IPS-18c (cell line): ENCODE measurements at regions not wholly inside any gene's neighbourhood (a gene's known extent, or its start where the extent isn't known, plus 50 kb on each side); places are given as distances from the start of the nearest gene placed in this dataset.
"Not testable (repeated sequence)": the region's sequence is repeated elsewhere in the genome, so short reads cannot be mapped to it uniquely, and the experiment has no call there.

Experiments
- H3K4me3 ChIP-seq: 2 replicates; pipeline ENCODE4 v1.7.0; 2013; ENCODE audit warnings: low read depth, mild to moderate bottlenecking, low read length, moderate library complexity; ENCODE audit not compliant: insufficient read depth
- H3K9me3 ChIP-seq: one replicate; pipeline ENCODE4 v1.6.1; 2013; ENCODE audit warnings: mild to moderate bottlenecking, low read length, moderate library complexity; ENCODE audit not compliant: control insufficient read depth, insufficient read depth

DNA sequence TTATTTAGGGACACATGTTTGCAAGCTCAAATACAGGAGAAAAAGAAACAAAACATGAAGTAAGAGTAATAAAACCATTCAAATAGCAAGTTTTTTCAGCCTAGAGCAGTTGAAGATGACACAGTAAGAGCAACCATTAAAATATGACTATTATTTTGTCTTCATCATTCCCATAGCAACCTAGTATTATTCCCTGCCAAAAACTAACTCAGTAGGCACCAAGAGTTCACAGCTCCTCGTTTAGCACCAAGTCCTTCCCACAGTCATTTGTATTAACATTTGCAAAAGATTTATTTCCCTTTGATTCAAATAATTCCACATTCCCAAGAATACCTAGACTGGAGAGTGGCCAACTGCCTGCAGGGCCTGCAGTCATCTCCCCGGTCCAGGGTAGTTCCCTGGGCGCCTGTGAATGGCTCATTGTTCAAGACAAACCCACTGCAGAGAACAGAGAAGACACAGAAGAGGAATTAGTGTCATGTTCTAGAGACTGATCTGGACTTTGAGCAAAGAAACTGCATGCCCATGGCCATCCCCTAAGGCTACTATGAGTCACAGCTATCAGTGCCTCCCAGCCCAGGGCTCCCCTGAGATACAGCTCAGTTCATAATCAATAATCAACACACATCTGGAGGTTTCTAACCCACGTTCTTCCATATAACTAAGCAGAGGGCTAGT lies 139.1 kb upstream of the MAP3K1 start:
- Histone ChIP-seq H3K9me3 (peaks cover 2% of the 10 kb centered on the region), H3K4me3 (no peak overlapping the region)

DNA sequence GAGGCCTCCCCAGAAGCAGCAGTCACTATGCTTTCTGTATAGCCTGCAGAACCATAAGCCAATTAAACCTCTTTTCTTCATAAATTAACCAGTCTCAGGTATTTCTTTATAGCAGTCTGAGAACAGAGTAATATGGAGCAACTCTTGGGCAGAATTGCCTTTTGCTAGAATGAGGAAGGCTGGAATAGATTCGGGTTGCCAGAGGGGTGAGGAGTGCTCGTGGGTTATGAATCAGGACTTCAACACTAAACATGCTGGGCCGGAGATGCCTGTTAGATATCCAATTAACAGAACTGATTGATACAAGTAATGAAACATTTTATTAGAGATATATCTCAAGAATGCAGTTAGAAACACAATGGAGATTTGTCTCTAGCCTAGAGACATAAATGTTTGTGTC lies 140.9 kb upstream of the MAP3K1 start:
- Histone ChIP-seq H3K4me3 (no peak overlapping the region), H3K9me3 (peaks cover 2% of the 10 kb centered on the region)

DNA sequence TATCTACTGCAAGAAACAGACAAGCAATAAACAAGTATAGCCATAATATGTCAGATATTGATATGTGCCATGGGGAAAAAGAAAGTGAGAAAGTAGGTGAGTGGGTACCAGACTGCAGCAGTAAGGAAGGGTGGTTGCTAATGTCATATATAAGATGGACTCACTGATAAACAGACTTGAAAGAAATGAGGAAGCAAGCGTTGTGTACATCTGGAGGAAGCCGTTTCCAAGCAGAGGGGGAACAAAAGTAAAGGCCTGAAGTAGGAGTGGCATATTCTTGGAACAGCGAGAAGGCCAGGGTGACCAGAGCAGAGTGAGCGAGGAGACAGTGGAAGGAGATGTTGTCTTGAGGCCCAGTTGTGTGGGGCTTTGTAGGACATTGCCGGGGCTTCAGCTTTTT lies 142.2 kb upstream of the MAP3K1 start:
- Histone ChIP-seq H3K9me3 (peaks cover 2% of the 10 kb centered on the region), H3K4me3 (no peak overlapping the region)

DNA sequence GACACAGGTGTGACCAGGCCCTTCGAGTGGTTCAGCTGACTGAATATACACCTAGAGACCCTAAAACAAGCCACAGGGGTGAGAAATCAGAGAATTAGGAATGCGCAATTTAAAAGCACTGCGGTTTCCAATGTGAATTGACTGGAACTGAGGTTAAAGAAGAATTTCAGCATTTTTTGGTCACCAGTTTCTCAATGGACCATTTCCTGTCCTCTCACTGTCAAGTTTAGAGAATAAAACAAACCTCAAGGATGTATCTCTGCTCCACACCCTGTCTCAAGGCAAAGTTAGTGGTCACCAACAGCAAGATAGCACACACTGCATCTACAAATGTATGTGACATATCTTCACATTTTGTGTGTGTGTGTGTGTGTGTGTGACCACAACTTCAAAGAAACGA lies 143.8 kb upstream of the MAP3K1 start:
- peaks cover 2% of the 10 kb centered on the region for H3K9me3 ChIP-seq
- H3K4me3 ChIP-seq = no peak overlapping the region

DNA sequence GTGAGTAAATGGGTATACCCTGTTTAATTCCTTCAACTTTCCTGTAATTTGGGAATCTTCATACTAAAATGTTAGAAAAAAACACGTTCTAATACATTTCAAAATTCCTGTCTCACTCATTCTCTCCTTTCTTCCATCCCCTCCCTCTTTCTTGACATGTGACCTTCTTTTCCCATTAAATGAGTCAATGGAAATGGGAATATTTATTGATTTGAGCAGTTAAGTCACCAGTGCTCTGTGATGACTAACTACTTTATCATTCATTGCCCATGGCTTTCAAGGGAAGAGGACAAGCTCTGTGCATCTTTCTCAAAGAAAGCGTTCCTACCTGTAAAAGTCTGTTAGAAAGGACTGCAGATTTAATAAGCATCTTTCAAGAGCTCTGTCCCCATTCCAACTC lies 144.4 kb upstream of the MAP3K1 start:
- Histone ChIP-seq H3K4me3 (no peak overlapping the region), H3K9me3 (no peaks in the 10 kb centered on the region)

DNA sequence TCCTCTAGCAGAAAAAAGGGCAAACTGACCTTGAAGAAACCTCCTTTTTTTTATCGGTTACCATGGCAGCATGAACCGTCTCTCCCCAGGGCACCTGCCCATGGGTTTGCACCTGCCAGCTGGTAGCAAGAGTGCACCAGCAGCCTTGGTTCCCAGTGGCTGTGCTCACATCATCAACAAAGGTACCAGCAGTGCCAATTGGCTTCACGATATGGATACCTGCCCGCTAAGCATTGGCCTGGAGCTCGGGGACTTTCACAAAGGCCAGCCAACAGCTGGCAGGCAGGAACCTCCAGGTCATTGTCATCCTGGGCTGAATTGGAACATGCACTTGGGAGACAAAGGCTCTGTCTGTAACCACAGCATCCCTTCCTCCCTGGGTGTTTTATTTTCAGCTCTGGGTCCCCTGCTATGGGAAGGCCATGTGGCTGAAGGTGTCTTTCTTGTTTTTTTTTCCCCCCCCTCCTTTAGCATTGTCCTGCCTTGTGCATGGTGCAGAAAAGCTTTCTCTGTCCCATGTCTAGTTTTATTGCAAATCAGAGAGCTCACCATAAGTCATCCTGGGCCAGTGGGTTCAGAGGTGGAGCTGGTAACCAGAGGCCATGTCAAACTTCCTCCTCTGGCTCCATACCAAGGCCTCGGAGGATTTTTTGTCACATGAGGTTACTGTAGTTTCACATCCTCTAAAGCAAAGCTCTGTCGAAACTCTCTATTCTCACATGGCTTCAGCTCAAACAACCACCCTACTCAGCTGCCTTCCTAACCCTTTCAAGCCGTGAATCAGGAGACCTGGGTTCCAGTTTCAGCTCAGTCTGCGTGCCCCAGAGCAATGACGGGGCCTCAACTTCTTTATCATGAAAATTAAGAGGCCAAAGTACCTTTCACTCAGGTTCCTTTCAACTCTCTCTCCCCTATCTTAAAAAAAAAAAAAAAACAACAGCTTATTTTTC lies 145.5 kb upstream of the MAP3K1 start:
- Histone ChIP-seq H3K4me3 (no peak overlapping the region), H3K9me3 (no peaks in the 10 kb centered on the region)

DNA sequence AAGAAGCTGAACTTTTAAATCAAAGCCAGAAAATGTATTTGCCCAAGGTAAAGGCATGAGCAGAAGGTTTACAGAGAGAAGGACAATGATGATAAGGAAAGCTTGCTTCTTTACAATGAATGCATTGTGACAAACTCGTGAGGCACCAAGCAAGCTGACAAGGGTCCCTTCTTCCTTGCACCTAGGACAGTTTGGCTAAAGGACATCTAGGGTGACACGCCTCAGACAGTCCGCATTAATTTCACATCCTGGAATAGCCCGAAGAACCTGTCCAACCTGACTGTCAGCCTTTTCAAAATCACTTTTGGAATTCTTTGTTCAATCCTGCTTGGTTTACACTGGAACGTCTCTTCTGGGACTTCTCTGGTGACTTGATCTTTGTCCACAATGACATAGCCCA lies 146.4 kb upstream of the MAP3K1 start:
- Histone ChIP-seq H3K4me3 (no peak overlapping the region), H3K9me3 (no peaks in the 10 kb centered on the region)

DNA sequence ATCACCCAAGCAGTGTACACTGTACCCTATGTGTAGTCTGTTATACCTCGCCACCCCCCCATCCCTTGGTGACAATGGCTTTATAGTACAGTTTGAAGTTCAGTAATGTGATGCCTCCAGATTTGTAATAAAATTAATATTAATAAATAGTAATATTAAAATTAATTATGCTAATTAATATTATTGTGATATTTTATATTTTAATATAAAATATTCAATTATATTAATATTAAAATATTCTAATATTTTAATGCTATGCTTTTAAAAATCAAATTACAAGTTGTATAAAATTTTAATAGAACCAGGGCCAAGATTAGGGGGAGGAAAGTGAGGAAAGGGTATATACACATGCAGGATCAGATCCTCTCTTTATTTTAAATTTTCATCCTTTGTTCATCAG lies 147.7 kb upstream of the MAP3K1 start:
- Histone ChIP-seq H3K4me3 (no peak overlapping the region), H3K9me3 (no peaks in the 10 kb centered on the region)

DNA sequence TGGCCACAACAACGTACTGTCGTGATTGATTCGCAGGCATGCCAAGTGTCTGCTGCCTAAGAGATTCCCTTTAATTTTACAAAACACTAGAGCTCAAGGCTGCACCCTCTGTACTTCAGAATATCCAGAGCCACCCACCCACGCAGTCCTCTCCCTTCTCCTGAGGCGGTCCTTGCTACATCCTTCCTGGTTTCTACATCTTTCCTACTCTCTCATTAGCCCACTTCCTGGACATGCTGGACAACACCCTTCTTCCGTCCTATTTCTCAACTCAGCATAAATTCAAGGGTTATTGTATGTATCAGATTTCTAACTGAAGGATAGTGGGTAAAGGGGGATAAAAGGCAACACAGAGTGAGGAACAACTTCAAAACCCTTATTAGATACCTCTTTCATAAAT lies 148.4 kb upstream of the MAP3K1 start:
- Histone ChIP-seq H3K9me3 (no peaks in the 10 kb centered on the region), H3K4me3 (no peak overlapping the region)

DNA sequence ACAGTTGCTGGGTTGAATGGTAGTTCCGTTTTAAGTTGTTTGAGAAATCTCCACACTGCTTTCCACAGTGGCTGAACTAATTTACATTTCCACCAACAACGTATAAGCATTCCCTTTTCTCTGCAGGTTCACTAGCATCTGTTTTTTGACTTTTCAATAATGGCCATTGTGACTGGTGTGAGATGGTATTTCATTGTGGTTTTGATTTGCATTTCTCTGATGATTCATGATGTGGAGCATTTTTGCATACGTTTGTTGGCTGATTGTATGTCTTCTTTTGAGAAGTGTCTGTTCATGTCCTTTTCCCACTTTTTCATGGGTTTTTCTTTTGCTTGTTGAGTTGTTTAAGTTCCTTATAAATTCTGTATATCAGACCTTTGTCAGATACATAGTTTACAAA lies 150.2 kb upstream of the MAP3K1 start:
- not testable (repeated sequence) for H3K4me3 ChIP-seq, H3K9me3 ChIP-seq

DNA sequence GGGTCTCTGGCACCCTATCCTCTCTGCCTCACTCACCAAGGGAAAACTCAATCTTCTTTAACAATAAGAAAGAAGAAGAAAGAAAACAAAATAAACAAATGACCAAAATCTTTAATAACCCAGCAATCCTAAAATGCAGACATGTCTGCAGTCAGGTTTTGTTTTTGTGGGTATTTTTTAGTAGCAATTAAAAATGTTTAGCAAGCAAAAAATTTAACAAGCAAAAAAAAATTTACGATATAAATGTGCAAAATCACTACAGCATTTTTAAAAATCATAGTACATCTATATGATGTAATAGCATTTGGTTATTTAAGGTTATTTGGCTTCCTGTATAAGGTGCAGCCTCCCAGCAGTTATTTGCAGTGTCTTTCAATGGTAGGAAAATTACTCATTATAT lies 151.3 kb upstream of the MAP3K1 start:
- no peaks in the 10 kb centered on the region for H3K9me3 ChIP-seq
- H3K4me3 ChIP-seq = no peak overlapping the region

DNA sequence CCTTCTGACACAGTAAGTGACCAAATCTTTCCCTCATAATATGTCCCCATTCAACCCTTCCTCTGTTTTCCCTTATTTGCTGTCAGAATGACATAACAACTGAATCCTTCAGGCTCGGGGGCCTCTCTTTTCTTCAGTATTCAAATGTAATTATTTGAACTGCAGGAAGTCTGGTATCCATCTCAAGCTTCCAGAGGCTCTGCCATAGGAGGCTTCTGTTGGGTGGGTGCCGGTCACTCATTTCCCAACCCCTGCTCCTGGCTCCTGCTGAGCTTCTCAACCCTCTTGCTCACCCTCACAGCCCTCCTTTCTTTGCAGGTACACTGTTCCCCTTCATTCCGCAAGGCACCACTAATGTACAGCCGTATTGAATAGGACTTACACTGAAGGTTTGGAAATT lies 151.8 kb upstream of the MAP3K1 start:
- no peaks in the 10 kb centered on the region for H3K9me3 ChIP-seq
- no peak overlapping the region for H3K4me3 ChIP-seq

DNA sequence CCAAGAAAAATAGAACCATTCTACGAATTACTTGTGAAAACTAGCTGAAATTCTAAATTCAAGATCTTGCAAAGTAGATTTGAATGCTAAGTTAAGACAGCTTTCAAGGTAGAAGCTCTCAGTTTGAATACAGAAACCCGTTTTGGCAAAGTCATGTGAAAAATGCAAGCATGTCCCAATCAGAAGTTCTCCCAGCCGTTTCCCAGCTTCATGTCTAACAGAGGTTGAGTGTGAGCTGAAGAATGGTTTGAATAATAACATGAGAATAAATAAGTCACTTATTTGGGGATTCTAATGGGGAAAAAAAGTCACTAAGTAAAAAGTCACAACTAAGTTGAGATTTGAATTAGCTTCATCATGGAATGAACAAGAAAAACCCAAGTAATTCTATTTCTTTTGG lies 152.5 kb upstream of the MAP3K1 start:
- no peaks in the 10 kb centered on the region for H3K9me3 ChIP-seq
- H3K4me3 ChIP-seq = no peak overlapping the region

DNA sequence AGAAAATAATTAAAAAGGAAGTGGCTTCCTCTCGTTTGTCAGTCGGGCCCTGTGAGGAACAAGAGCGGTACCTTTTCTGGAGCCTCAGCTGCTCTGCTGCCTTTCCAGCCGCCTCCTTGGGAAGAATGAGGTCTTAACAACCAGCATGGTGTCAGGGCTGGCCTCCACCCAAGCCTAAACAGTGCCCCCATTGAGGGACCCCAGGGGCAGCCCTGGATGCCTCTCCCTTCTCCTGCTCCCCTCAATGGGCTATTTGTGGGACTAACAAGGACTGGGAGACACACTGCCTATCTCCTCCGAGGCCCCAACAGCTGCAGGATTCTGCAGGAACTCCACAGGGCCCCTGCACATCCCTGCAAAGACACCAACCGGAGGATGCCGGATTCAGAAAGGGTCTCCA lies 155.4 kb upstream of the MAP3K1 start:
- Histone ChIP-seq H3K4me3 (no peak overlapping the region), H3K9me3 (peaks cover 5% of the 10 kb centered on the region)

DNA sequence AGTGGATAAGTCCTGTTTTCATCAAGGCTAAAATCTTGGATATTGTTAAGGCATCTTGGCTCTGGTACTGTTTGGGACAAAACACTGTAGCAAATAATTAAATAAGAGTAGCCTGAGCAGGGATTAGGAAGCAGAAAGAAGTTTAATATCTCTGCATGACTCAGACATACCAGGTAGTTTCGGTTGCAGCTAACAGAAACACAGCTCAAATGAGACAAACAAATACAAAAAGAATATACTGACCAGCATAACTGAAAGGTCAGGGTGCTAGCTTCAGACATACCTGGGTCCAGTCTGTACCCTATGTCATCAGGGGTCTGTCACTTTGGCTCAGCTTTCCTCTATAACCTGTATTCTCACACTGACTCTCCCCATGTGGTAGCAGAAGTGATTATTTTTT lies 156.4 kb upstream of the MAP3K1 start:
- Histone ChIP-seq H3K4me3 (no peak overlapping the region), H3K9me3 (peaks cover 5% of the 10 kb centered on the region)

DNA sequence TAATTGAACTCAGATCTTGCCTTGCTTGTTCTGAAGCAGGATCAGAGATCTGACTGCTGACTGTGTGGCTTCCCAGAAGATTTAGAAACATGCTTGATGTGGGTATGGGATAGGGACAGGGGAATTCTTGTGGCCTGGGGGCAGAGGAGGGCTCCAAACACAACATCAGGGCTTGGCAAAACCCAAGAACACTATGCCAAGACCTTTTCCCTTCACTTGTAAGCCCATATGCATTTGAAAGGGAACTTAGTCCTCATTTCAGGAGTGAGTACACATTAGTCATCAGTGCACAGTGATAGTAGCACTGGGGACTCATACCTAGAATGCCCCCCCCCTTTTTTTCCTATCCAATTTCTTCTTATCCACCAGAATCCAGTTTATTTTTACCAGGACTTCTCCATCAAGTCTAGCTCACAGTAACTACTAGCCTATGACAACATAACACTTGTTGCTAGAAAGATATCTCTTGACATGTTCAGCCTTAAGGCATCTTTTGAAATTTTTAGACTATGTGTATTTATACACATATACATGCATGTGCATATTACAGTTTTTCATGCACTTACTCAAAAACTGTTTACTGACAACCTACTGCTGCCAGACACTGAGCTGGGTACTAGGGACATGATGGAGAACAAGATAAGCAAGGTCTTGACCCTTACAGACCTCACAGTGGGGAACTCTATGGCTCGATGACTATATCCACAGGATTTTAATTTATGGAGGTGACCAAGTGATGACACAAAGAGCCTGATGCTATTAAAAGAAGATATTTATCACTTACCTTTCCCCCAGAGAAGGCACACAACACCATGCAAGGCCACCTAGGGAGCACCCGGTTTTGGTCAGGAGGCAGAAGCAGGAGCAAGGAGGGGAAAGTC lies 158.3 kb upstream of the MAP3K1 start:
- Histone ChIP-seq H3K4me3 (no peak overlapping the region), H3K9me3 (peaks cover 5% of the 10 kb centered on the region)

DNA sequence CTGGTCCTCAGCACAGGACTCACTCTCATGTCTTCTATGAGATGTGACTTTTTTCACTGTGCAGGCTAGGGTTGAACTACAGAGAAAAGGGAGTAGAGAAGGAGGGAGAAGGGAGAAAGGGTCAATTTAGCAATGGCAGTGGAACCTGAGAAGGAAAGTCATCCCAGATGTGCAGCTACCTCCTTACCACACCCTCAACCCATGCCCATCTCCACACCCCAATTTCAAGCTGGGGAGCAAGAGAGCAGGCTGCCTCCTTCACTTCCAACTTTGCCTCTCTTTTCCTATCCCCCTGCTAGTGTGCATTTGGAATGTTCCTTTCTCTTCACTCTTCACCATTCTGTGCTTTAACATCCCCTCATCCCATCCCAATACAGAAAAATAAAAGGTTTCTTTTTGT lies 163.5 kb upstream of the MAP3K1 start:
- H3K9me3 ChIP-seq = peaks cover 5% of the 10 kb centered on the region
- H3K4me3 ChIP-seq = no peak overlapping the region

DNA sequence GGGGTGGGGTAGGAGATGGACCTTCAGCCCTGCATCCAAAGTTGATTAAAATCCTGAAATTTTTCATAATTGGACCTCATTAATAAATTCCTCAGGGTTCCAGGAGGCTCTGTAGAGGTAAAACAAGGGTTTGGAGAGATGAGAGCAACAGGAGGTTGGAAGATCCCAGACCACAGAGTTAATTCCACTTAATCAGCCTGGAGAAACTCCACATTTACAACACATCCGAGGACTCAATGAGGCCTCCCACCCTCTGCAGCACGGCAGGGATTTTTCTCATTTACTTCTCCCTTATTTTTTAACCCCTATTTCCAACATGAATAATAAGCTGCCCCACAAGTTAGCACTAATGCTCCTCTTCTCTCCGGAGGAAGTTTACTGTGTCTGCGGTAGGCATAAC lies 165.0 kb upstream of the MAP3K1 start:
- peaks cover 4% of the 10 kb centered on the region for H3K9me3 ChIP-seq

More for the DNA sequence above, 165.0 kb upstream of the MAP3K1 start:
- H3K4me3 ChIP-seq = no peak overlapping the region
